Endothelial cell of hepatic sinusoid (primary cell): ENCODE measurements at regions not wholly inside any gene's neighbourhood (a gene's known extent, or its start where the extent isn't known, plus 50 kb on each side); places are given as distances from the start of the nearest gene placed in this dataset.
"Not testable (repeated sequence)": the region's sequence is repeated elsewhere in the genome, so short reads cannot be mapped to it uniquely, and the experiment has no call there.

Experiments used
- in situ Hi-C: cut with HindIII; loops from 2 replicates; pipeline ENCODE4 v1.10.0; 2017; ENCODE audit warnings: low sequenced_read_pairs

GRCh38 chr4:131762234-131762633 lies 1386.9 kb upstream of the PCDH10 start:
- in situ Hi-C loops, result not testable (repeated sequence)

- in situ Hi-C loops, result no loop called here
Measured at GRCh38 chr4:131764730-131765129, 1384.4 kb upstream of the PCDH10 start.

GRCh38 chr4:131774382-131774781 lies 1374.7 kb upstream of the PCDH10 start:
- in situ Hi-C loops, result not testable (repeated sequence)

- in situ Hi-C loops, result not testable (repeated sequence)
Measured at GRCh38 chr4:131810565-131810964, 1338.5 kb upstream of the PCDH10 start.
